Keratinocyte (primary cell): ENCODE measurements at regions not wholly inside any gene's neighbourhood (a gene's known extent, or its start where the extent isn't known, plus 50 kb on each side); places are given as distances from the start of the nearest gene placed in this dataset.
A peak's percentile ranks its signal among the peaks of the same experiment; 100 is the strongest.

Experiments
- DNase-seq: peaks from one replicate; pipeline ENCODE4 v3.0.0-alpha.2; 2011; ENCODE audit warnings: low read depth, missing footprints, low spot score
- FAIRE-seq: peaks from 2 replicates; lab custom pipeline; 2011; peaks lifted over from hg19 to GRCh38; lab: Jason Lieb, UNC
- H2AFZ ChIP-seq: 2 replicates; pipeline ENCODE4 v1.6.0; 2012; ENCODE audit warnings: low read length, control low read depth, inconsistent platforms; ENCODE audit not compliant: control insufficient read depth
- H3K27ac ChIP-seq: 2 replicates; pipeline ENCODE4 v1.5.1; 2011; ENCODE audit warnings: low read length; ENCODE audit not compliant: control insufficient read depth, insufficient read depth
- H3K27me3 ChIP-seq: 3 replicates; pipeline ENCODE4 v1.6.0; 2011; ENCODE audit warnings: low read length; ENCODE audit not compliant: control insufficient read depth, insufficient read depth; ENCODE audit errors: extremely low read depth
- H3K36me3 ChIP-seq, 2 experiments: 2 replicates in 1 of 2; 3 replicates in 1 of 2; pipeline ENCODE4 v1.5.1; 2011; ENCODE audit warnings: low read length in 2 of 2, mild to moderate bottlenecking in 1 of 2; ENCODE audit not compliant: control insufficient read depth in 2 of 2, insufficient read depth in 2 of 2; ENCODE audit errors: extremely low read depth in 1 of 2
- H3K4me1 ChIP-seq: 3 replicates; pipeline ENCODE4 v1.5.1; 2011; ENCODE audit warnings: low read length; ENCODE audit not compliant: control insufficient read depth, insufficient read depth; ENCODE audit errors: extremely low read depth
- H3K4me2 ChIP-seq: 3 replicates; pipeline ENCODE4 v1.6.0; 2011; ENCODE audit warnings: low read depth, low read length; ENCODE audit not compliant: control insufficient read depth, insufficient read depth; ENCODE audit errors: extremely low read depth
- H3K4me3 ChIP-seq, 3 experiments: fragments of 200-600 bp in 1 of 3; sonication (generic) in 1 of 3; 2 replicates in 2 of 3; 3 replicates in 1 of 3; pipeline ENCODE4 v1.5.1; 2011 to 2016; ENCODE audit warnings: low read length in 3 of 3, mild to moderate bottlenecking in 3 of 3, control low read depth in 2 of 3, inconsistent platforms in 1 of 3, low read depth in 1 of 3, mixed read lengths in 1 of 3, mixed run types in 1 of 3, moderate library complexity in 1 of 3; ENCODE audit not compliant: control insufficient read depth in 2 of 3, insufficient read depth in 2 of 3; ENCODE audit errors: extremely low read depth in 1 of 3
- H3K79me2 ChIP-seq: 2 replicates; pipeline ENCODE4 v1.6.0; 2012; ENCODE audit warnings: low read length; ENCODE audit not compliant: control insufficient read depth, insufficient read depth
- H3K9ac ChIP-seq: 3 replicates; pipeline ENCODE4 v1.6.0; 2011; ENCODE audit warnings: low read length; ENCODE audit not compliant: control insufficient read depth, insufficient read depth; ENCODE audit errors: extremely low read depth
- H3K9me1 ChIP-seq: 3 replicates; pipeline ENCODE4 v1.6.0; 2011; ENCODE audit warnings: low read length; ENCODE audit not compliant: control insufficient read depth, insufficient read depth; ENCODE audit errors: extremely low read depth
- H3K9me3 ChIP-seq: 2 replicates; pipeline ENCODE4 v1.5.1; 2012; ENCODE audit warnings: low read depth, low read length; ENCODE audit not compliant: control insufficient read depth
- H4K20me1 ChIP-seq: 3 replicates; pipeline ENCODE4 v1.6.0; 2011; ENCODE audit warnings: low read length; ENCODE audit not compliant: control insufficient read depth, insufficient read depth; ENCODE audit errors: extremely low read depth
- CTCF ChIP-seq, 3 experiments: IDR thresholded peaks in 1 of 3; conservative IDR thresholded peaks in 1 of 3; optimal IDR thresholded peaks in 1 of 3; 2 replicates in 2 of 3; 3 replicates in 1 of 3; pipeline versions ENCODE3 to v1.5.1; 2011; ENCODE audit warnings: low read length in 3 of 3, mild to moderate bottlenecking in 3 of 3, moderate library complexity in 2 of 3, control low read depth in 1 of 3, inconsistent platforms in 1 of 3; ENCODE audit not compliant: insufficient read depth in 2 of 3; ENCODE audit errors: extremely low read depth in 1 of 3
- EZH2 ChIP-seq: IDR thresholded peaks from one replicate; pipeline ENCODE4 v1.6.1; 2012; ENCODE audit warnings: inconsistent platforms, mild to moderate bottlenecking, low read length, moderate library complexity
- dilution Hi-C: fragments of 300-500 bp; cut with MboI; formaldehyde crosslinking; loops from one replicate; pipeline ENCODE4 v1.7.0; 2020; ENCODE audit warnings: low sequenced_read_pairs; ENCODE audit not compliant: extremely low pct_ligation_motif_present

- DNase-seq = no peak
- H3K27ac ChIP-seq = no peak overlapping the region
- TF ChIP-seq EZH2 (no peak), CTCF (optimal IDR thresholded peaks at IDR 0.05 in 1 of 3, IDR thresholded peaks at IDR 0.05 in 1 of 3, conservative IDR thresholded peaks at IDR 0.05 in 1 of 3; ENCODE audit: extremely low read depth in 1 of 3, insufficient read depth in 2 of 3, low read length in 3 of 3) (no peak)
- no peak overlapping the region for H3K4me3 ChIP-seq
- no peaks in the 10 kb centered on the region for H4K20me1 ChIP-seq
- H3K79me2 ChIP-seq = no peaks in the 10 kb centered on the region
- dilution Hi-C loops = no loop called here
- FAIRE-seq = no peak
- no peaks in the 10 kb centered on the region for H3K9me3 ChIP-seq
- no peaks in the 10 kb centered on the region for H3K4me1 ChIP-seq
- no peak overlapping the region for H2AFZ ChIP-seq
- no peak overlapping the region for H3K9ac ChIP-seq
- no peak overlapping the region for H3K4me2 ChIP-seq
- no peaks in the 10 kb centered on the region for H3K27me3 ChIP-seq
- no peaks in the 10 kb centered on the region for H3K9me1 ChIP-seq
- H3K36me3 ChIP-seq = no peaks in the 10 kb centered on the region
Measured at GRCh38 chr3:125675791-125676190, 80.5 kb upstream of the OSBPL11 start.

- H3K9me3 ChIP-seq = no peaks in the 10 kb centered on the region
- H3K4me3 ChIP-seq = no peak overlapping the region
- H4K20me1 ChIP-seq = no peaks in the 10 kb centered on the region
- FAIRE-seq = no peak
- no peak overlapping the region for H2AFZ ChIP-seq
- no peaks in the 10 kb centered on the region for H3K27me3 ChIP-seq
- no peaks in the 10 kb centered on the region for H3K9me1 ChIP-seq
- H3K9ac ChIP-seq = no peak overlapping the region
- no peak for DNase-seq
- H3K4me2 ChIP-seq = no peak overlapping the region
- no peak overlapping the region for H3K27ac ChIP-seq
- dilution Hi-C loops = no loop called here
- no peak for TF ChIP-seq EZH2
- TF ChIP-seq CTCF (optimal IDR thresholded peaks at IDR 0.05 in 1 of 3, IDR thresholded peaks at IDR 0.05 in 1 of 3, conservative IDR thresholded peaks at IDR 0.05 in 1 of 3; ENCODE audit: extremely low read depth in 1 of 3, insufficient read depth in 2 of 3, low read length in 3 of 3) = peak in 1 of 3 experiments; percentile 17
- no peaks in the 10 kb centered on the region for H3K4me1 ChIP-seq
- H3K79me2 ChIP-seq = no peaks in the 10 kb centered on the region
- no peaks in the 10 kb centered on the region for H3K36me3 ChIP-seq
Measured at GRCh38 chr3:125679258-125679657, 84.0 kb upstream of the OSBPL11 start.
